ENCODE measurements at regions not wholly inside any gene's neighbourhood (a gene's known extent, or its start where the extent isn't known, plus 50 kb on each side); places are given as distances from the start of the nearest gene placed in this dataset.
A peak's percentile ranks its signal among the peaks of the same experiment; 100 is the strongest.

DNA sequence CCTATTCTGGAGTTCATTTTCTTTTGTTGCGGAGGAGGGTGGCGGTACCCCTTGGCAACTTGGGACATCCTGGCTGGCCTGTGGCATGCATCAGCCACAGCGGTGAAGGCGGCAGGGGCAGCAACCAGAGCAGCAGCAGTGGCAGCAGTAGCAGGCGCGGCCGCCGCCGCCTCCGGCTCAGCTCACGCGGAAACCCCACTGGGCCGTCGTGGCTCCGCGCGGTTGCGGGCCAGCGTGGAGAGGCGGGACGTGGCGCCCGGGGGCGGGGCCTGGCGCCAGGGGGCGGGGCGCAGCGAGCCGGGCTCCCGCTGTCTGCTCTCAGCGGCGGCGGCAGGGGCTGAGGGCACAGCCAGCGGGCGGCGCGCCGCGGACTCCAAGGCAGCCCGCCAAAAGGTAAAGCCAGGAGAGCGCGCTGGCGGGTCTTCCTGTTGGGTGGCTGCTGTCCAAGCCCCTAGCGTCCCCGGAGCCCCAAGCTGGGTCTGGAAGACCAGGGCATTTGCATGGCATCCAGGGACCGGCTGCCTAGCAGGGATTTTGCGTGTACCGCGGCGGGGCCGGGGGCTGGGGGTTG lies 334.4 kb upstream of the THRB start:
- TF ChIP-seq, protein P1, sequence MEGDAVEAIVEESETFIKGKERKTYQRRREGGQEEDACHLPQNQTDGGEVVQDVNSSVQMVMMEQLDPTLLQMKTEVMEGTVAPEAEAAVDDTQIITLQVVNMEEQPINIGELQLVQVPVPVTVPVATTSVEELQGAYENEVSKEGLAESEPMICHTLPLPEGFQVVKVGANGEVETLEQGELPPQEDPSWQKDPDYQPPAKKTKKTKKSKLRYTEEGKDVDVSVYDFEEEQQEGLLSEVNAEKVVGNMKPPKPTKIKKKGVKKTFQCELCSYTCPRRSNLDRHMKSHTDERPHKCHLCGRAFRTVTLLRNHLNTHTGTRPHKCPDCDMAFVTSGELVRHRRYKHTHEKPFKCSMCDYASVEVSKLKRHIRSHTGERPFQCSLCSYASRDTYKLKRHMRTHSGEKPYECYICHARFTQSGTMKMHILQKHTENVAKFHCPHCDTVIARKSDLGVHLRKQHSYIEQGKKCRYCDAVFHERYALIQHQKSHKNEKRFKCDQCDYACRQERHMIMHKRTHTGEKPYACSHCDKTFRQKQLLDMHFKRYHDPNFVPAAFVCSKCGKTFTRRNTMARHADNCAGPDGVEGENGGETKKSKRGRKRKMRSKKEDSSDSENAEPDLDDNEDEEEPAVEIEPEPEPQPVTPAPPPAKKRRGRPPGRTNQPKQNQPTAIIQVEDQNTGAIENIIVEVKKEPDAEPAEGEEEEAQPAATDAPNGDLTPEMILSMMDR (IDR thresholded peaks at IDR 0.05): peak in 1 of 4 donors; percentile 6
- no peak for TF ChIP-seq POLR2A (IDR thresholded peaks at IDR 0.05)

Data from right lobe of liver (tissue), 4 donors.